Limb (tissue), 2 donors: ENCODE measurements at regions not wholly inside any gene's neighbourhood (a gene's known extent, or its start where the extent isn't known, plus 50 kb on each side); places are given as distances from the start of the nearest gene placed in this dataset.

ENCODE experiments used
- DNase-seq, 2 donors: peaks; one replicate each; pipeline ENCODE4 v3.0.0-alpha.2; 2016; ENCODE audit errors: extremely low spot score in 2 of 2

- DNase-seq, result no peak
Observed at GRCh38 chr6:165722022-165722421, 59.0 kb upstream of the PDE10A start.

- DNase-seq, result peak in 1 of 2 donors; percentile 42
Observed at GRCh38 chr6:165721356-165721755, 58.3 kb upstream of the PDE10A start.

GRCh38 chr6:165718491-165718891 is 55.5 kb upstream of the PDE10A start:
- DNase-seq, result no peak

GRCh38 chr6:165717732-165718465 is 54.9 kb upstream of the PDE10A start:
- no peak for DNase-seq

- no peak for DNase-seq
Observed at GRCh38 chr6:165716886-165717285, 53.8 kb upstream of the PDE10A start.

- no peak for DNase-seq
Observed at GRCh38 chr6:165715428-165715827, 52.4 kb upstream of the PDE10A start.

- DNase-seq, result no peak
Observed at GRCh38 chr6:165714907-165715306, 51.9 kb upstream of the PDE10A start.

GRCh38 chr6:165713845-165714466 is 50.9 kb upstream of the PDE10A start:
- no peak for DNase-seq
